H1 (cell line): ENCODE measurements at regions not wholly inside any gene's neighbourhood (a gene's known extent, or its start where the extent isn't known, plus 50 kb on each side); places are given as distances from the start of the nearest gene placed in this dataset.

Source experiments
- CTCF ChIA-PET: fragments of 300-600 bp; sonication (Branson Sonifier 250); formaldehyde crosslinking; loops from one replicate; lab custom pipeline; 2021; ENCODE audit not compliant: partially characterized antibody; lab: Charles Lee
- POLR2A ChIA-PET: fragments of 300-600 bp; sonication (Branson Sonifier 250); formaldehyde crosslinking; loops from one replicate; lab custom pipeline; 2021; ENCODE audit warnings: inconsistent platforms; ENCODE audit not compliant: partially characterized antibody; lab: Charles Lee
- DNase-seq, 2 experiments: peaks; one replicate each; pipeline versions ENCODE4 v3.0.0 to v3.0.0-alpha.2; 2010 to 2022; ENCODE audit warnings: low spot score in 2 of 2, low read depth in 1 of 2, mixed read lengths in 1 of 2
- FAIRE-seq: peaks from 2 replicates; lab custom pipeline; 2011; peaks lifted over from hg19 to GRCh38; lab: Jason Lieb, UNC
- H2AFZ ChIP-seq: 2 replicates; pipeline ENCODE4 v1.8.1; 2012; ENCODE audit warnings: low read length, inconsistent platforms
- H2AK5ac ChIP-seq: 2 replicates; pipeline ENCODE4 v1.6.1; 2013; ENCODE audit warnings: low read depth, low read length
- H2BK120ac ChIP-seq: replicated peaks from 2 replicates; pipeline ENCODE3; 2013; ENCODE audit warnings: low read depth, low read length, inconsistent platforms
- H2BK12ac ChIP-seq: 2 replicates; pipeline ENCODE4 v1.6.1; 2013; ENCODE audit warnings: low read depth, low read length
- H2BK15ac ChIP-seq: 2 replicates; pipeline ENCODE4 v1.6.1; 2013; ENCODE audit warnings: low read length
- H2BK20ac ChIP-seq: 2 replicates; pipeline ENCODE4 v1.6.1; 2013; ENCODE audit warnings: low read length
- H2BK5ac ChIP-seq: 2 replicates; pipeline ENCODE4 v1.6.1; 2013; ENCODE audit warnings: low read depth, low read length
- H3K14ac ChIP-seq: 2 replicates; pipeline ENCODE4 v1.6.1; 2013; ENCODE audit warnings: inconsistent platforms; ENCODE audit not compliant: insufficient read length
- H3K18ac ChIP-seq: 2 replicates; pipeline ENCODE4 v1.6.1; 2013; ENCODE audit warnings: low read length; ENCODE audit errors: extremely low read depth
- H3K23ac ChIP-seq: 2 replicates; pipeline ENCODE4 v1.6.1; 2013; ENCODE audit warnings: inconsistent platforms; ENCODE audit not compliant: insufficient read length
- H3K23me2 ChIP-seq: 2 replicates; pipeline ENCODE4 v1.6.1; 2013; ENCODE audit warnings: low read depth, low read length
- H3K27ac ChIP-seq: 2 replicates; pipeline ENCODE4 v1.6.1; 2011; ENCODE audit warnings: low read depth, low read length, inconsistent platforms
- H3K27me3 ChIP-seq, 4 experiments: replicated peaks in 1 of 4; 1 replicate in 1 of 4; 2 replicates in 3 of 4; pipeline versions ENCODE4 v1.6.1 to v1.8.1; 2011 to 2013; ENCODE audit warnings: low read length in 3 of 4, mild to moderate bottlenecking in 3 of 4, inconsistent platforms in 2 of 4, mixed read lengths in 2 of 4, moderate library complexity in 1 of 4; ENCODE audit not compliant: control insufficient read depth in 3 of 4, insufficient read depth in 3 of 4; ENCODE audit errors: extremely low read depth in 1 of 4
- H3K36me3 ChIP-seq, 4 experiments: 2 replicates each; pipeline versions ENCODE4 v1.6.1 to v1.8.1; 2011 to 2013; ENCODE audit warnings: mild to moderate bottlenecking in 4 of 4, low read length in 3 of 4, moderate library complexity in 2 of 4, control low read depth in 1 of 4, inconsistent platforms in 1 of 4; ENCODE audit not compliant: insufficient read depth in 4 of 4, control insufficient read depth in 2 of 4
- H3K4ac ChIP-seq: replicated peaks from 2 replicates; pipeline ENCODE3; 2013; ENCODE audit warnings: low read length, low read depth, mixed read lengths, inconsistent platforms; ENCODE audit not compliant: insufficient read length
- H3K4me1 ChIP-seq, 4 experiments: replicated peaks in 1 of 4; 1 replicate in 1 of 4; 2 replicates in 3 of 4; pipeline versions ENCODE4 v1.6.1 to v1.8.1; 2011 to 2013; ENCODE audit warnings: low read length in 3 of 4, inconsistent platforms in 2 of 4, mixed read lengths in 1 of 4; ENCODE audit not compliant: insufficient read depth in 4 of 4, control insufficient read depth in 3 of 4
- H3K4me2 ChIP-seq, 2 experiments: 2 replicates each; pipeline versions ENCODE4 v1.6.1 to v1.8.1; 2011 to 2013; ENCODE audit warnings: low read depth in 2 of 2, low read length in 2 of 2, control low read depth in 1 of 2, inconsistent platforms in 1 of 2, mild to moderate bottlenecking in 1 of 2; ENCODE audit not compliant: insufficient read depth in 1 of 2
- H3K4me3 ChIP-seq, 4 experiments: fragments of 200-600, 300-600 bp in 1 of 4; sonication (generic), shearing (Covaris generic), sonication (Bioruptor Twin) in 1 of 4; 2 replicates each; pipeline versions ENCODE4 v1.5.1 to v1.8.1; 2011 to 2016; ENCODE audit warnings: low read length in 4 of 4, low read depth in 3 of 4, control low read depth in 2 of 4, inconsistent platforms in 2 of 4, mild to moderate bottlenecking in 2 of 4, mixed read lengths in 1 of 4, moderate library complexity in 1 of 4; ENCODE audit not compliant: insufficient read depth in 2 of 4; ENCODE audit errors: extremely low read depth in 1 of 4
- H3K56ac ChIP-seq: replicated peaks from 2 replicates; pipeline ENCODE3; 2013; ENCODE audit warnings: low read depth, mild to moderate bottlenecking, mixed read lengths, low read length, inconsistent platforms; ENCODE audit not compliant: insufficient read length
- H3K79me1 ChIP-seq: 2 replicates; pipeline ENCODE4 v1.6.1; 2013; ENCODE audit warnings: low read depth, low read length, control low read depth
- H3K79me2 ChIP-seq, 2 experiments: 2 replicates each; pipeline versions ENCODE4 v1.6.1 to v1.8.1; 2012 to 2013; ENCODE audit warnings: low read length in 2 of 2, mild to moderate bottlenecking in 2 of 2, inconsistent platforms in 1 of 2; ENCODE audit not compliant: insufficient read depth in 2 of 2, control insufficient read depth in 1 of 2
- H3K9ac ChIP-seq, 4 experiments: replicated peaks in 1 of 4; 1 replicate in 1 of 4; 2 replicates in 3 of 4; pipeline versions ENCODE4 v1.6.1 to v1.8.1; 2011 to 2013; ENCODE audit warnings: low read depth in 3 of 4, low read length in 3 of 4, control low read depth in 2 of 4, mild to moderate bottlenecking in 2 of 4, moderate library complexity in 2 of 4, inconsistent platforms in 1 of 4; ENCODE audit errors: extremely low read depth in 1 of 4
- H3K9me3 ChIP-seq, 2 experiments: 2 replicates each; pipeline versions ENCODE4 v1.6.1 to v1.8.1; 2012 to 2013; ENCODE audit warnings: mild to moderate bottlenecking in 2 of 2, moderate library complexity in 2 of 2, control low read depth in 1 of 2, inconsistent platforms in 1 of 2, low read depth in 1 of 2, low read length in 1 of 2, mixed read lengths in 1 of 2; ENCODE audit not compliant: insufficient read depth in 2 of 2
- H4K20me1 ChIP-seq, 2 experiments: replicated peaks in 1 of 2; 2 replicates each; pipeline versions ENCODE3 to v1.8.1; 2011 to 2013; ENCODE audit warnings: inconsistent platforms in 2 of 2, low read length in 2 of 2, mild to moderate bottlenecking in 1 of 2; ENCODE audit not compliant: insufficient read depth in 2 of 2, control insufficient read depth in 1 of 2
- H4K5ac ChIP-seq: 2 replicates; pipeline ENCODE4 v1.6.1; 2013; ENCODE audit warnings: low read length, low read depth, mixed read lengths, inconsistent platforms; ENCODE audit not compliant: insufficient read length
- H4K8ac ChIP-seq: 2 replicates; pipeline ENCODE4 v1.8.0; 2013; ENCODE audit warnings: mild to moderate bottlenecking, moderate library complexity, low read length, inconsistent platforms; ENCODE audit not compliant: insufficient read depth; ENCODE audit errors: extremely low read depth
- H4K91ac ChIP-seq: replicated peaks from 2 replicates; pipeline ENCODE3; 2013; ENCODE audit warnings: low read length, mixed read lengths, inconsistent platforms; ENCODE audit not compliant: insufficient read length
- BRCA1 ChIP-seq: IDR thresholded peaks from 2 replicates; pipeline ENCODE4 v1.6.1; 2012; ENCODE audit warnings: low read depth, low read length, improper control_type of control experiment
- CHD2 ChIP-seq: IDR thresholded peaks from 2 replicates; pipeline ENCODE4 v1.6.1; 2012; ENCODE audit warnings: low read length, improper control_type of control experiment
- KDM5A ChIP-seq: fragments of 200-600 bp; IDR thresholded peaks from 2 replicates; pipeline ENCODE4 v1.7.1; 2012; ENCODE audit warnings: mild to moderate bottlenecking, low read length, inconsistent platforms, mixed read lengths
- RNF2 ChIP-seq: fragments of 200-900, 300-1000 bp; sonication (generic); IDR thresholded peaks from 2 replicates; pipeline ENCODE4 v1.7.1; 2016; ENCODE audit warnings: borderline replicate concordance, low read depth, mild to moderate bottlenecking, antibody characterized with exemption, low read length; ENCODE audit not compliant: poor library complexity, severe bottlenecking; ENCODE audit errors: missing control alignments
- SIN3A ChIP-seq, 2 experiments: IDR thresholded peaks in 1 of 2; conservative IDR thresholded peaks in 1 of 2; 2 replicates each; pipeline ENCODE4 v1.6.1; 2011 to 2012; ENCODE audit warnings: low read length in 2 of 2, improper control_type of control experiment in 1 of 2, low read depth in 1 of 2, mild to moderate bottlenecking in 1 of 2
- SIRT6 ChIP-seq: IDR thresholded peaks from one replicate; pipeline ENCODE4 v1.7.1; 2012; ENCODE audit warnings: low read length, inconsistent platforms
- SP1 ChIP-seq: IDR thresholded peaks from 2 replicates; pipeline ENCODE4 v1.6.1; 2011; ENCODE audit warnings: low read depth, low read length
- TAF1 ChIP-seq: IDR thresholded peaks from 2 replicates; pipeline ENCODE4 v1.6.1; 2011; ENCODE audit warnings: mild to moderate bottlenecking, low read depth, low read length
- TBP ChIP-seq: IDR thresholded peaks from 2 replicates; pipeline ENCODE4 v1.6.1; 2011; ENCODE audit warnings: low read depth, low read length, improper control_type of control experiment
- USF2 ChIP-seq: IDR thresholded peaks from 2 replicates; pipeline ENCODE4 v1.6.1; 2011; ENCODE audit warnings: low read length, improper control_type of control experiment
- WGBS, 2 experiments: shearing (Covaris generic) in 1 of 2; methylation state at CpG; one replicate each; pipeline versions ENCODE4 v1.1.6 to v1.1.7; 2013 to 2015; ENCODE audit warnings: low lambda C conversion rate in 2 of 2, mixed read lengths in 2 of 2, inconsistent platforms in 1 of 2, low coverage in 1 of 2, missing lambda C conversion rate in 1 of 2; ENCODE audit not compliant: insufficient replicate concordance in 2 of 2, insufficient coverage in 1 of 2, insufficient read length in 1 of 2; ENCODE audit errors: extremely low coverage in 1 of 2, missing lambda C conversion rate in 1 of 2; 5-methylcytosine and 5-hydroxymethylcytosine counted together

DNA sequence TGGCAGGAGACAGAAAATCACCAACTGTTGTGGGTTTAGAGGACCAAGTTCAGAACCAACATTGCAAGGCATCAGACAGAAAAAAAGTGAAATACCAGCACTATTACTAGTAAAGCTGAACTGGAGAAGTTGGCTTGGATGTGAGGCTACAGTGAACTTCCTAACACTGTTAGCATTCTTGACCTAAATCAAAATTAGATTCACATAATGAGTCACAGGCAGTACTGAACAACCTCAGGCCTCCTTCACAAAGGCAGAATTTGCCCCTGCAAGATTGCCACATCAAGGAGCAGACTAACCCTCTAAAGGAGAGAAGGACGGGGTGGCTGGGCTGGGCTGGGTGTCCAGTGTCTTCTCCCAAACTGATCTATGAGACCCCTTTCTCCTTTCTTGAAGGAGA lies 539.7 kb downstream of the SNAPC1 start:
- Histone ChIP-seq H3K23ac (no peak overlapping the region), H3K56ac (no peak overlapping the region), H2BK15ac (no peak overlapping the region), H3K9ac (no peak overlapping the region), H3K4me2 (no peak overlapping the region), H4K20me1 (no peaks in the 10 kb centered on the region), H3K27me3 (no peaks in the 10 kb centered on the region), H2BK20ac (no peak overlapping the region), H2BK5ac (no peak overlapping the region), H4K91ac (no peak overlapping the region), H3K23me2 (no peaks in the 10 kb centered on the region), H3K4me3 (no peak overlapping the region), H4K8ac (no peak overlapping the region), H3K4me1 (no peaks in the 10 kb centered on the region), H3K79me1 (no peaks in the 10 kb centered on the region), H3K14ac (no peak overlapping the region), H3K4ac (no peak overlapping the region), H3K18ac (no peak overlapping the region), H3K36me3 (no peaks in the 10 kb centered on the region), H3K79me2 (no peaks in the 10 kb centered on the region), H2AFZ (no peak overlapping the region), H4K5ac (no peak overlapping the region), H3K27ac (no peak overlapping the region), H2AK5ac (no peak overlapping the region), H2BK12ac (no peak overlapping the region), H2BK120ac (no peak overlapping the region), H3K9me3 (no peaks in the 10 kb centered on the region; a peak in 1 of 4 replicates)
- ChIA-PET CTCF (no interaction called here), POLR2A (no interaction called here)
- DNase-seq (no peak), FAIRE-seq (no peak)
- TF ChIP-seq KDM5A (no peak), CHD2 (no peak), SIRT6 (no peak), BRCA1 (no peak), TBP (no peak), SP1 (no peak), RNF2 (no peak), TAF1 (no peak), SIN3A (conservative IDR thresholded peaks at IDR 0.05 in 1 of 2, IDR thresholded peaks at IDR 0.05 in 1 of 2; ENCODE audit: low read depth in 1 of 2, low read length in 2 of 2) (no peak), USF2 (no peak)
- 80% methylated on average over 1 of the region's 1 CpG; no CpG with 5 or more reads in 1 of the 2 experiments for WGBS, 2 experiments
